ENCODE measurements at regions not wholly inside any gene's neighbourhood (a gene's known extent, or its start where the extent isn't known, plus 50 kb on each side); places are given as distances from the start of the nearest gene placed in this dataset.

DNA sequence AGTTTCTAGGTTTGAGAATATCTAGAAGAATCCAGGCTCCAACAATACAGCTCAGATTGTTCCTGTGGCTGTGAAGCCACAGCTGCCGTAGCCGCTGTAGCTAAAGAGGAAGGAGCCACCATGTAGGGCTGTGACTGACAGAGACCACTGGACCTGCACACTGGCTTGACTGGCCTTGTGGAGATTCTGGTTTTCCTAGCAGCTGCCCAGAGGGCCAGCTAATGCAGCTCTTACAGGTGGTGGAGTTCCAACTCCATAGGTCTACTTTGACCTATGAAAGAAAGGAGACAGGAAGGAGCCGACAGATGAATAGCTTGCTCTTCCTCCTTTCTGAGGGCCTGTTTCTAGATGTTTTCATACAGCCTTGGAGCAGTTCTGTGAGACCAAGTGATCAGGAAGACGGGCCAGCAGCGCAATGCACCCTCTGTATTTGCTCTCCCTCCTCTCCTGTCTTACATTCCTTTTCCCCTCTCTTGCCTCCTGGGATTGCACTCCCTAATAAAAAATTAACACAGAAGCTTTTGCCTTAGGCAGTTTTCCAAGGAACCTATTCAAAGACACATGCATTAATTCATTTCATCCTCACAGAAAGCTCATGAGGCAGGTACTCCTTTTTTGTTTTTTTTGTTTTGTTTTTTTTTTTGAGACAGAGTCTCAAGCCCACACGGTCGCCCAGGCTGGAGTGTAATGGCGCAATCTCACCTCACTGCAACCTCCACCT lies 51.8 kb upstream of the MYB start:
- in situ Hi-C loops (cut with MboI) = no loop called here
- TF ChIP-seq EZH2phosphoT487 (IDR thresholded peaks at IDR 0.05; ENCODE audit: insufficient read depth, low read depth) (no peak), EZH2 (IDR thresholded peaks at IDR 0.05; ENCODE audit: insufficient read depth, poor library complexity, severe bottlenecking) (no peak)
- Histone ChIP-seq H4K20me1 (ENCODE audit: insufficient read depth) (no peaks in the 10 kb centered on the region), H2AFZ (no peak overlapping the region), H3K9ac (no peak overlapping the region), H3F3A (ENCODE audit: insufficient read depth) (no peaks in the 10 kb centered on the region), H3K9me3 (ENCODE audit: low read depth) (no peaks in the 10 kb centered on the region), H3K4me3 (no peak overlapping the region), H3K79me2 (ENCODE audit: insufficient read depth) (no peaks in the 10 kb centered on the region), H3K36me3 (ENCODE audit: low read depth) (no peaks in the 10 kb centered on the region), H3K4me2 (ENCODE audit: unreplicated experiment) (no peak overlapping the region), H3K4me1 (ENCODE audit: insufficient read depth) (no peaks in the 10 kb centered on the region), H3K27ac (no peak overlapping the region), H3K27me3 (replicated peaks; ENCODE audit: insufficient read depth) (peaks cover 10% of the 10 kb centered on the region; the same call in 1 of the 2 replicates), H3K9me2 (ENCODE audit: insufficient read depth) (no peaks in the 10 kb centered on the region)
- no peak for DNase-seq
- 87 to 92% methylated on average over 8 of the region's 8 CpGs for WGBS, 2 experiments (ENCODE audit: low coverage in 1 of 2, low lambda C conversion rate in 2 of 2, missing lambda C conversion rate in 2 of 2)

DNA sequence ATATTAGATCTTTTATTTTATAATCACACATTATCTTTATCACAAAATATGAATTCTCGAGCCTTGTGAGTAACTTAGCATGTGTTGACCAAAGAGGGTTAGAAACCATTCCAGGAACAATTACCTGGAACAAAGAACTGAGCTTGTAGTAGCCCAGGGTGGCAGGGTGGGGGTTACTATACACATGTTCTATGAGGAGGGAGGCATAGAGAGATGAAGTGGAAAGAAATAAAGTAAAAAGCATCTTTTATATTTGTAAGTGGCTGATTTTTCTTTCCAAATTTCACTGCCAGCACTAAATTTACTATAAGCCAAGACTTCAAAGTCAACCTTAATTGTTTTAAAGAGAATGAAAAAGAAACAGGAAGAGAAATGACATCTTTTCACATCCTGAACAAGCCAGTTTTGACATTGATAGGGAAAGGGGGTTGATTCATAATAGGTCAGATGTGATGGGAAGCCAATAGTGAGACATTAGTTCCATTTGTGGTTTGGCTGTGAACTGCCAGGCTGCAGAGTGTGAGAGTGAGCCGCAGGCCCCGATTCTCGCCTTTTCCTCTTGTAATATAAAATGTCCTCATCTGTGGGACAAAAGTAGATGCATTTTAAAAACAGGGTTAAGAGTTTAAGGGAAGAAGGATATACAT lies 52.7 kb upstream of the MYB start:
- peaks cover 17% of the 10 kb centered on the region; the same call in 1 of the 2 replicates for H3K27me3 ChIP-seq (replicated peaks; ENCODE audit: insufficient read depth)
- in situ Hi-C loops (cut with MboI) = no loop called here
- no peaks in the 10 kb centered on the region for H4K20me1 ChIP-seq (ENCODE audit: insufficient read depth)
- no peak overlapping the region for H2AFZ ChIP-seq
- DNase-seq = no peak
- H3K4me1 ChIP-seq (ENCODE audit: insufficient read depth) = no peaks in the 10 kb centered on the region
- H3K9ac ChIP-seq = no peak overlapping the region
- H3K9me2 ChIP-seq (ENCODE audit: insufficient read depth) = no peaks in the 10 kb centered on the region
- no peaks in the 10 kb centered on the region for H3K79me2 ChIP-seq (ENCODE audit: insufficient read depth)
- H3K9me3 ChIP-seq (ENCODE audit: low read depth) = no peaks in the 10 kb centered on the region
- no peaks in the 10 kb centered on the region for H3F3A ChIP-seq (ENCODE audit: insufficient read depth)
- TF ChIP-seq EZH2 (IDR thresholded peaks at IDR 0.05; ENCODE audit: insufficient read depth, poor library complexity, severe bottlenecking) (no peak), EZH2phosphoT487 (IDR thresholded peaks at IDR 0.05; ENCODE audit: insufficient read depth, low read depth) (no peak)
- no peak overlapping the region for H3K27ac ChIP-seq
- H3K36me3 ChIP-seq (ENCODE audit: low read depth) = no peaks in the 10 kb centered on the region
- 62 to 63% methylated on average over 4 of the region's 4 CpGs for whole genome bisulfite sequencing, 2 experiments (ENCODE audit: low coverage in 1 of 2, low lambda C conversion rate in 2 of 2, missing lambda C conversion rate in 2 of 2)
- no peak overlapping the region for H3K4me3 ChIP-seq
- no peak overlapping the region for H3K4me2 ChIP-seq (ENCODE audit: unreplicated experiment)

DNA sequence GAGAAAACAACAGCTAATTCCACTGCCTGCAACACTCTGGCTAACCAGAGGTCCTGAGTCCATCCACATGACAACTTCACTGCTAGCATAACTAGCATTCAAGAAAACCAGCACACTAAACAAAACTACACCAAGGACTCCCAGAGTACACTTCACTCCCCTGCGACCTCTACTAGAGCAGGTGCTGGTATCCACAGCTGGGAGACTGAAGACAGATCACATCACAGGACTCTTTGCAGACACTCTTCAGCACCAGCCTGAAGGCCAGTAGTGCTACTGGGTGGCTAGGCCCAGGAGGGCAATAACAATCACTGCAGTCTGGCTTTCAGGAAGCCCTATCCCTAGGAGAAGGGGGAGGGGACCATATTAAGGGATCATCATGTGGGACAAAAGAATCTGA lies 54.4 kb upstream of the MYB start:
- H3F3A ChIP-seq (ENCODE audit: insufficient read depth) = no peaks in the 10 kb centered on the region
- no peaks in the 10 kb centered on the region for H3K4me1 ChIP-seq (ENCODE audit: insufficient read depth)
- H3K36me3 ChIP-seq (ENCODE audit: low read depth) = no peaks in the 10 kb centered on the region
- no peak overlapping the region for H3K4me3 ChIP-seq
- TF ChIP-seq EZH2phosphoT487 (IDR thresholded peaks at IDR 0.05; ENCODE audit: insufficient read depth, low read depth) = no peak
- no peak for TF ChIP-seq EZH2 (IDR thresholded peaks at IDR 0.05; ENCODE audit: insufficient read depth, poor library complexity, severe bottlenecking)
- H4K20me1 ChIP-seq (ENCODE audit: insufficient read depth) = no peaks in the 10 kb centered on the region
- no peaks in the 10 kb centered on the region for H3K9me3 ChIP-seq (ENCODE audit: low read depth)
- 26 to 67% methylated on average over 1 of the region's 1 CpG for WGBS, 2 experiments (ENCODE audit: low coverage in 1 of 2, low lambda C conversion rate in 2 of 2, missing lambda C conversion rate in 2 of 2)
- H3K4me2 ChIP-seq (ENCODE audit: unreplicated experiment) = no peak overlapping the region
- peaks cover 31% of the 10 kb centered on the region for H3K27me3 ChIP-seq (replicated peaks; ENCODE audit: insufficient read depth)
- DNase-seq = no peak
- H2AFZ ChIP-seq = no peak overlapping the region
- no peaks in the 10 kb centered on the region for H3K79me2 ChIP-seq (ENCODE audit: insufficient read depth)
- no peak overlapping the region for H3K27ac ChIP-seq
- H3K9me2 ChIP-seq (ENCODE audit: insufficient read depth) = no peaks in the 10 kb centered on the region
- in situ Hi-C loops (cut with MboI) = no loop called here
- H3K9ac ChIP-seq = no peak overlapping the region

GRCh38 chr6:135126034-135126433 lies 55.1 kb upstream of the MYB start:
- Histone ChIP-seq H3K4me2 (ENCODE audit: unreplicated experiment) (no peak overlapping the region), H3K4me1 (ENCODE audit: insufficient read depth) (no peaks in the 10 kb centered on the region), H3K79me2 (ENCODE audit: insufficient read depth) (no peaks in the 10 kb centered on the region), H3K27ac (no peak overlapping the region), H3K36me3 (ENCODE audit: low read depth) (no peaks in the 10 kb centered on the region), H3K9me2 (ENCODE audit: insufficient read depth) (no peaks in the 10 kb centered on the region), H3K9ac (no peak overlapping the region), H3K4me3 (no peak overlapping the region), H4K20me1 (ENCODE audit: insufficient read depth) (no peaks in the 10 kb centered on the region), H2AFZ (no peak overlapping the region), H3K27me3 (replicated peaks; ENCODE audit: insufficient read depth) (peaks cover 34% of the 10 kb centered on the region), H3F3A (ENCODE audit: insufficient read depth) (no peaks in the 10 kb centered on the region), H3K9me3 (ENCODE audit: low read depth) (no peaks in the 10 kb centered on the region)
- 88 to 91% methylated on average over 2 of the region's 2 CpGs for WGBS, 2 experiments (ENCODE audit: low coverage in 1 of 2, low lambda C conversion rate in 2 of 2, missing lambda C conversion rate in 2 of 2)
- in situ Hi-C loops (cut with MboI) = no loop called here
- TF ChIP-seq EZH2 (IDR thresholded peaks at IDR 0.05; ENCODE audit: insufficient read depth, poor library complexity, severe bottlenecking) (no peak), EZH2phosphoT487 (IDR thresholded peaks at IDR 0.05; ENCODE audit: insufficient read depth, low read depth) (no peak)
- no peak for DNase-seq
